Thoracic aorta (tissue), 2 donors: ENCODE measurements at regions not wholly inside any gene's neighbourhood (a gene's known extent, or its start where the extent isn't known, plus 50 kb on each side); places are given as distances from the start of the nearest gene placed in this dataset.

Experiments
- ATAC-seq: fragments of 150-250 bp; one replicate; pipeline ENCODE4 v1.8.0; 2017; ENCODE audit warnings: low read depth; ENCODE audit not compliant: insufficient number of reproducible peaks, low FRiP score
- DNase-seq: peaks from one replicate; pipeline ENCODE4 v3.0.0-alpha.2; 2020; ENCODE audit warnings: low spot score
- H3K27ac ChIP-seq, 2 donors: fragments of 200-600 bp; sonication (generic); 1 replicate in 1 of 2; 2 replicates in 1 of 2; pipeline ENCODE4 v1.5.1; 2016; ENCODE audit warnings: mild to moderate bottlenecking in 2 of 2, moderate library complexity in 2 of 2
- H3K27me3 ChIP-seq: fragments of 200-600 bp; sonication (generic); replicated peaks from 2 replicates; pipeline ENCODE4 v1.6.0; 2016; ENCODE audit warnings: mild to moderate bottlenecking; ENCODE audit not compliant: insufficient read depth
- H3K36me3 ChIP-seq: fragments of 200-600 bp; sonication (generic); one replicate; pipeline ENCODE4 v1.5.1; 2016
- H3K4me1 ChIP-seq, 2 donors: fragments of 200-600 bp; sonication (generic); 1 replicate in 1 of 2; 2 replicates in 1 of 2; pipeline versions ENCODE4 v1.5.1 to v1.6.0; 2016; ENCODE audit warnings: low read depth in 2 of 2, mild to moderate bottlenecking in 1 of 2; ENCODE audit not compliant: control insufficient read depth in 1 of 2
- H3K4me3 ChIP-seq: fragments of 200-600 bp; sonication (generic); 2 replicates; pipeline ENCODE4 v1.5.1; 2016; ENCODE audit warnings: mild to moderate bottlenecking
- H3K9me3 ChIP-seq: fragments of 200-600 bp; sonication (generic); 2 replicates; pipeline ENCODE4 v1.5.1; 2016
- TF ChIP-seq, protein P1 (sequence below): fragments of 200-600 bp; sonication (generic); IDR thresholded peaks from one replicate; pipeline ENCODE4 v1.5.1; 2019; ENCODE audit warnings: antibody characterized with exemption

- Histone ChIP-seq H3K4me1 (peaks cover 50 to 68% of the 10 kb centered on the region in 2 donors), H3K27ac (peak overlapping the region; percentile 50 to 69)
- ATAC-seq: no peak
These were observed 363.3 kb downstream of the PCDH7 start for GRCh38 chr4:31083456-31083855.

GRCh38 chr4:31084806-31085416 is 364.7 kb downstream of the PCDH7 start:
- TF ChIP-seq, protein P1, sequence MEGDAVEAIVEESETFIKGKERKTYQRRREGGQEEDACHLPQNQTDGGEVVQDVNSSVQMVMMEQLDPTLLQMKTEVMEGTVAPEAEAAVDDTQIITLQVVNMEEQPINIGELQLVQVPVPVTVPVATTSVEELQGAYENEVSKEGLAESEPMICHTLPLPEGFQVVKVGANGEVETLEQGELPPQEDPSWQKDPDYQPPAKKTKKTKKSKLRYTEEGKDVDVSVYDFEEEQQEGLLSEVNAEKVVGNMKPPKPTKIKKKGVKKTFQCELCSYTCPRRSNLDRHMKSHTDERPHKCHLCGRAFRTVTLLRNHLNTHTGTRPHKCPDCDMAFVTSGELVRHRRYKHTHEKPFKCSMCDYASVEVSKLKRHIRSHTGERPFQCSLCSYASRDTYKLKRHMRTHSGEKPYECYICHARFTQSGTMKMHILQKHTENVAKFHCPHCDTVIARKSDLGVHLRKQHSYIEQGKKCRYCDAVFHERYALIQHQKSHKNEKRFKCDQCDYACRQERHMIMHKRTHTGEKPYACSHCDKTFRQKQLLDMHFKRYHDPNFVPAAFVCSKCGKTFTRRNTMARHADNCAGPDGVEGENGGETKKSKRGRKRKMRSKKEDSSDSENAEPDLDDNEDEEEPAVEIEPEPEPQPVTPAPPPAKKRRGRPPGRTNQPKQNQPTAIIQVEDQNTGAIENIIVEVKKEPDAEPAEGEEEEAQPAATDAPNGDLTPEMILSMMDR: no peak
- DNase-seq (no peak), ATAC-seq (no peak)
- Histone ChIP-seq H3K4me1 (peaks cover 57 to 77% of the 10 kb centered on the region in 2 donors), H3K9me3 (no peaks in the 10 kb centered on the region), H3K4me3 (peak overlapping the region; percentile 3), H3K27ac (peak overlapping the region; percentile 89 to 91), H3K27me3 (no peaks in the 10 kb centered on the region), H3K36me3 (no peaks in the 10 kb centered on the region)

More at GRCh38 chr4:31083456-31083855, 363.3 kb downstream of the PCDH7 start:
- Histone ChIP-seq H3K9me3 (no peaks in the 10 kb centered on the region), H3K4me3 (no peak overlapping the region), H3K27me3 (no peaks in the 10 kb centered on the region), H3K36me3 (no peaks in the 10 kb centered on the region)
- DNase-seq: no peak
- TF ChIP-seq, protein P1: no peak

GRCh38 chr4:31085689-31086088 is 365.5 kb downstream of the PCDH7 start:
- H3K36me3 ChIP-seq: no peaks in the 10 kb centered on the region
- peaks cover 59 to 81% of the 10 kb centered on the region in 2 donors for H3K4me1 ChIP-seq
- H3K27me3 ChIP-seq: no peaks in the 10 kb centered on the region
- DNase-seq: no peak
- no peak for ATAC-seq
- H3K9me3 ChIP-seq: no peaks in the 10 kb centered on the region
- H3K27ac ChIP-seq: peak overlapping the region; percentile 89 to 91
- TF ChIP-seq, protein P1: no peak
- H3K4me3 ChIP-seq: no peak overlapping the region

GRCh38 chr4:31086756-31087330 is 366.7 kb downstream of the PCDH7 start:
- H3K4me3 ChIP-seq: no peak overlapping the region
- TF ChIP-seq, protein P1: no peak
- H3K36me3 ChIP-seq: no peaks in the 10 kb centered on the region
- H3K9me3 ChIP-seq: no peaks in the 10 kb centered on the region
- ATAC-seq (no peak), DNase-seq (no peak)
- no peaks in the 10 kb centered on the region for H3K27me3 ChIP-seq
- H3K27ac ChIP-seq: peak overlapping the region; percentile 89 to 91
- peaks cover 51 to 79% of the 10 kb centered on the region in 2 donors for H3K4me1 ChIP-seq

- ATAC-seq: peak; percentile 93
- H3K27ac ChIP-seq: peak overlapping the region; percentile 89 to 91
These were observed 368.5 kb downstream of the PCDH7 start for GRCh38 chr4:31088600-31089230.

More at GRCh38 chr4:31088600-31089230, 368.5 kb downstream of the PCDH7 start:
- no peaks in the 10 kb centered on the region for H3K36me3 ChIP-seq
- H3K4me3 ChIP-seq: no peak overlapping the region
- H3K27me3 ChIP-seq: no peaks in the 10 kb centered on the region
- peaks cover 43 to 68% of the 10 kb centered on the region in 2 donors for H3K4me1 ChIP-seq
- no peak for DNase-seq
- TF ChIP-seq, protein P1: no peak
- no peaks in the 10 kb centered on the region for H3K9me3 ChIP-seq
